ENCODE measurements at regions not wholly inside any gene's neighbourhood (a gene's known extent, or its start where the extent isn't known, plus 50 kb on each side); places are given as distances from the start of the nearest gene placed in this dataset.
"Not testable (repeated sequence)": the region's sequence is repeated elsewhere in the genome, so short reads cannot be mapped to it uniquely, and the experiment has no call there.

DNA sequence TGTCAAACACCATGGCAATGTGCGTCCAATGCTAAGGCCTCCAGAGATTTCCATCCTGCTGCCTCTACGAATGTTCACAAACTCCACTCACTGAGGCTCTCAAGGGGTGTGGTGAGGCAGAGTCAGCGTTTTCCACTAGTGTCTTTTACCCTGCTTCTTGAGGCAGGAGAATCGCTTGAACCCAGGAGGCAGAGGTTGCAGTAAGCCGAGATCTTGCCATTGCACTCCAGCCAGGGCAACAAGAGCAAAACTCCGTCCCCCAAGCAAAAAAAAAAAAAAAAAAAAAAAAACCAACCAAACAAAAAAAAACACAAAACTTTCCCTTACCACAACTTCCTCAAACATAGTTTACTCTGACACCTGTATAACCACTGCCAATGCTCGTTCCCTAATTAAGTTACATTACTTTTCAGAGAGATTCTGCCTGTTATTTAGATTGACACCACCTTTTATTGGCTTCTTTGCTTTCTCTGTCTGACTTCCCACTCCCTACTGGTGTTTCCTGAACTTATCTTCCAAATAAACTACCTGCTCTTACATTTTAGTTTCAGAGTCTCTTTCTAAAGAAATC is 102.1 kb upstream of the ZNF746 start:
- DNase-seq, result no peak

DNA sequence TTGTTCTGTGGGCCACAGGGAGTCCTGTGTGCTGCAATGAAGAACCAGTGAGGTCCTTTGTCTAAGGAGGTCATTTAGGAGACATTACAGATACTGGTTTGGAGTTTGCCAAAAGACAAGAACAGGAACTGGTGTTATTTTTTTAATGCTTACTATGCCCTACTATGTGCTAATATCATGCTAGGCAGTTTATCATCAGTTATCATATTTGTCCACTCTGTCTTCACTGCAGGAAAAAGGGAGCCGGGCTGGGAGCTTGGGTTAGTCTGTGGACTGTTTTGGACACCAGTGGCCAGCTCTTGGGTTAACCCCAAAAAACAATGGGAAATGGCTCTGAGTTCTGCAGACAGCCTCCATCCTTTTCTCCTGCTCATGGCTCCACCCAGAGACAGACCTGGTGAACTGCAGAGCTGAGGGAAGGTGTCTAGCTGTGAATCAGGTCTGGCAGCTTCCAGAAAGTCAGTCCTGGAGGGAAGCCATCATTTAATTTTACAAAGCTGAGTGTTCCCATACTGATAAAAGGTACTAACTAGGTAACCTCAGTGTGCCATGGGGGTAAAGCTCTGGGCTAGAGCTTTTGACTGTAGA is 101.2 kb upstream of the ZNF746 start:
- no peak for DNase-seq

DNA sequence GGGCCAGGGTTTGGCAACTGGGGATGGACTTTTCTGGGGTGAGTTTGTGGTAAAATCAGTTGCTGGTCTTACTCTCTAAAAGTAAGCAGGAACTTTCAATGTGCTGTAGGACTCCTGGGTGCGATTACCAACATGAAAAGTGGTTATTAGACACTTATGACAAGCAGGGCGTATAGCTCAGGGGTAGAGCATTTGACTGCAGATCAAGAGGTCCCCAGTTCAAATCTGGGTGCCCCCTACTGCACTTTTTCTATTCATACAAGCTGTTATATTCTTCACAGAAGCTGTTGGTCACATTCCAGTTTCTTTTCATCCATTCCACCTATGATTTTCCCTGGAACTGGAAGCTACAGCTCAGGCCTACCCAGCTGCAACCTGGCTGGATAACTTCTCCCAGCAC is 100.2 kb upstream of the ZNF746 start:
- DNase-seq, result not testable (repeated sequence)

DNA sequence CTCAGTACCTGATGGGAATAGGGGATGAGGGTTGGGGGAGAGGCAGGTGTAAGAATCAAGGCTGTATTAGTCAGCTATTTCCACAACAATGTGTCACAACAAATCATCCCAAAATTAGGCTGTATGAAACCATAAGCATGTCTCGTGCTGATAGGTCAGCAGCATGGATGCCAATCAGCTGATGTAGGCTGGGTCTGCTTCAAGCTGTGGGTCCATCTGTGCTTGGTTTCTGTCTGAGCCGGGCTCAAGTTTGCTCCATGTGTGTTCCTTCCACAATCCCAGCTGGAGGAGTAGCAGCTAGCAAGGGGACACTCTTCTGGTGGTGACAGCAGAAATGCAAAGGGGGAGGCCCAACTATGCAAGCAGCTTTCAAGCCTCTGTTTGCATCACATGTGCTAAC is 97.9 kb upstream of the ZNF746 start:
- DNase-seq, result no peak

DNA sequence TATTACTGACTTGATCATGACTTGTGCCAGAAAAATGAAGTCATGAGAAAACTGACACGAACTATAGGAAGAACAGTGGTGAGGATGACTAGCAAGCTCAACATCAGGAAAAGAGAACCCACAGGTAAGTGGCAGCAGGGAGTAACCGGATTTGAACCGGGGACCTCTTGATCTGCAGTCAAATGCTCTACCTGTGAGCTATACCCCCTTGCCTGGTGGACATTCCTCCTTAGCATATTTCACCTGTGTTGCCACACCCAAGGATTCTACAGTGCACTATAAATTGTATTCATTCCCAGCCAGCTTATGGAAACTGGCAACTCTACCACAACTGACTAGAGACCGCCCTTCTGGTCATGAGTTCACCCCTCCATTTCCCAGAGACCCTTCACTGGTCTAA is 97.5 kb upstream of the ZNF746 start:
- no peak for DNase-seq

DNA sequence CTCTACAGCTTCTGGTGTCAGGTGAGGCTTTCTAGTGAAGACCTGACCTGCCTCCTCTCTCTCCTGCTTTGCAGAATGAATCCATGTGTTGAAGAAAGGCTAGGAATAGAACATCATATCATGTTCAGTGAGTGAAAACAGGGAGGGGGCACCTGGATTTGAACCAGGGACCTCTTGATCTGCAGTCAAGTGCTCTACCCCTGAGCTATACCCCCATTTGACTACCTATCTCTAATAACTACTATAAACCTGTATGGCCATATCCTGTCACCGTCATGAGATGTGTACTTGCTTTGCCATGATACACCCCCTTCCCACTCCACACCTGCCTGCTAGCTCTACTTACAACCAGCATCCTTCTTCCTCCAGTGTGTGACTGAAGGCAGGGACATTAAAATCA is 91.3 kb upstream of the ZNF746 start:
- DNase-seq, result no peak

DNA sequence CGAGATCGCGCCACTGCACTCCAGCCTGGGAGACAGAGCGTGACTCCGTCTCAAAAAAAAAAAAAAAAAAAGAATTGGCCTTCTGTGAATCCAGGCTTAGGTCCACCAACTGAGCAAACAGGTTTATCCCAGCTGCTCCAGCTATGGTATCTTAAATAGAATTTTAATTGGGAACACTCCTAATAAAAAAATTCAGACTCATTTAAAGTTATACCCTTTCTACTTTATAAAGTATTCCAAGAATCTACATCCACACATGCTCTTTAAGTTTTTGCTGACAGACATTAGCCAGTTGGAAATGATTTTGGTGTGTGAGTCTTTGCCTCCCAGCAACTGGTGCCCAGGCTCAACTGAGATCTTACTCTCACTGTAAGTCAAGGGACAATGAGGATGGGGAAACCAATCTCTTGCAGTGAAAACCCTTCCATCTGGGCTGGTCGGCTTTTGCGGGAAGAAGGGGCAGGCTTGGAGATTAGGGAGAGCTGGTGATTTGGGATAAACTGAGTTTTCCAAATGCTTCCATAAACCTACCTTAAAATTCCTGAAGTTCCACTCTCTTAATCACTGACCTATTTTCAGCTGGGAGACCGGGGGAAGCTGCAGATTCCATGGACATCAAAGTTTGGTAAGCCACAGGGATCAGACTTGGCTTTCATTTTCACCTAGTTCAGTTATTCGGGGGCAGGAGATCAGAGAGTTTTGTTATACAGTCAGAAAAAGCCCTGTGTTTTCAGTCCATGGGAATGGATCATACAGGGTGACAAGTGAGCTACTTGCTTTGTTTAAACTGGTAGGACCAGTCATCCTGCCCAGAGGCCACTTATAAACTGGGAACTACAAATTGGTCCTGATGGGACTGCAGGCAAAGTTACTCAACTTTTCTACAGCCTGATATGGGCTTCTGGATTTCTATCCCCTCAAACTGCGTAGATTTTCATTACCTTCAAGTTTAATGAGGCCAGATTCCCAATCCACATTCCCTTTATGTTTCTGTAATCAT is 89.3 kb upstream of the ZNF746 start:
- DNase-seq, result no peak

DNA sequence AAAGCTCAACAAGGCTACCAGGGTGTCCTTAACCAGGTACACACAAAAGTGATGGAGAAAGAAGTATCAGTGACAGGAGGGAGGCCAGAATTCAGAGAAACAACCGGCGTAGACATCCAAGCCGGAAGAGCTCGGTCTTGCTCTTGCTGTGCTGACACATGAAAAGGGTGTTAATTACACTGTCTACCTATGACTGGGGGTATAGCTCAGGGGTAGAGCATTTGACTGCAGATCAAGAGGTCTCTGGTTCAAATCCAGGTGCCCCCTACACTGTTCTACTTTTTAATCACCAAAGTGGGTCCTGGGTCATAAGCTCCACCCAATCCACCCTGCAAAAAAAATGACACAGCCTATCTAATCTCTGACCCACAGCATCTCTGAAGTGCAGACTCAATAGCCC is 86.9 kb upstream of the ZNF746 start:
- no peak for DNase-seq

DNA sequence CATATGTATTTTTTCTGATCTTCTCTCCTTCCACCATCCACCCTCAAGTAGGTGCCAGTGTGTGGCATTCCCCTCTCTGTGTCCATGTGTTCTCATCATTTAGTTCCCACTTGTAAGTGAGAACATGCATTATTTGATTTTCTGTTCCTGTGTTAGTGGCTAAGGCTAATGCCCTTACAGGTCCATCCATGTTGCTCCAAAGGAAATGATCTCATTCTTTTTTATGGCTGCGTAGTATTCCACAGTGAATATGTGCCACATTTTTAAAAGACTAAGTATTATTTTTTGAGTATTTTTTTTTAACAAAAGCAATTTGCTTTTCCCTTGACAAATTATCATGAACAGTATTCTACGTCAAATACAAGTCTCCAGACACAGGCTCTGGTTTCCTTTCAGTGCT is 86.4 kb upstream of the ZNF746 start:
- DNase-seq, result no peak

DNA sequence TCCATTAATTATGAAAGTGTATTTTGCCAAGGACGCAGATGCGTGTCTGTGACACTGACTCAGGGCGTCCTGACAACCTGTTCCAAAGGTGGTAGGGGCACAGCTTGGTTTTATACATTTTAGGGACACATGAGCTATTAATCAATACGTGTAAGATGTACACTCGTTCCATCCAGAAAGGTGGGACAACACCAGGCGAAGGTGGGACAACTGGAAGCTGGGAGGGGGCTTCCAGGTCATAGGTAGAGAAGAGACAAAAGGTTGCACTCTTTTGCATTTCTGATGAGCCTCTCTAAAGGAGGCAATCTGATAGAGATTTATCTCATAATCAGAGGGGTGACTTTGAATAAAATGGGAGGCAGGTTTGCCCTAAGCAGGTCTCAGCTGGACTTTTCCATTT is 82.7 kb upstream of the ZNF746 start:
- DNase-seq, result no peak

DNA sequence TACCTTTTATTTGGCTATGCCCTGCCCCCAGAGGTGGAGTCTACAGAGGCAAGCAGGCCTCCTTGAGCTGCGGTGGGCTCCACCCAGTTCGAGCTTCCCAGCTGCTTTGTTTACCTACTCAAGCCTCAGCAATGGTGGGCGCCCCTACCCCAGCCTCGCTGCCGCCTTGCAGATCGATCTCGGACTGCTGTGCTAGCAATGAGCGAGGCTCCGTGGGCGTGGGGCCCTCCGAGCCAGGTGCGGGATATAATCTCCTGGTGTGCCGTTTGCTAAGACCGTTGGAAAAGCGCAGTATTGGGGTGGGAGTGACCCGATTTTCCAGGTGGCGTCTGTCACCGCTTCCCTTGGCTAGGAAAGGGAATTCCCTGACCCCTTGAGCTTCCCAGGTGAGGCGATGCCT is 81.8 kb upstream of the ZNF746 start:
- not testable (repeated sequence) for DNase-seq

DNA sequence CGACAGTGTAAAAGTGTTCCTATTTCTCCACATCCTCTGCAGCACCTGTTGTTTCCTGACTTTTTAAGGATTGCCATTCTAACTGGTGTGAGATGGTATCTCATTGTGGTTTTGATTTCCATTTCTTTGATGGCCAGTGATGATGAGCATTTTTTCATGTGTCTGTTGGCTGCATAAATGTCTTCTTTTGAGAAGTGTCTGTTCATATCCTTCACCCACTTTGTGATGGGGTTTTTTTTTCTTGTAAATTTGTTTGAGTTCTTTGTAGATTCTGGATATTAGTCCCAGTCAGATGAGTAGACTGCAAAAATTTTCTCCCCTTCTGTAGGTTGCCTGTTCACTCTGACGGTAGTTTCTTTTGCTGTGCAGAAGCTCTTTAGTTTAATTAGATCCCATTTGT is 76.8 kb upstream of the ZNF746 start:
- DNase-seq, result not testable (repeated sequence)

DNA sequence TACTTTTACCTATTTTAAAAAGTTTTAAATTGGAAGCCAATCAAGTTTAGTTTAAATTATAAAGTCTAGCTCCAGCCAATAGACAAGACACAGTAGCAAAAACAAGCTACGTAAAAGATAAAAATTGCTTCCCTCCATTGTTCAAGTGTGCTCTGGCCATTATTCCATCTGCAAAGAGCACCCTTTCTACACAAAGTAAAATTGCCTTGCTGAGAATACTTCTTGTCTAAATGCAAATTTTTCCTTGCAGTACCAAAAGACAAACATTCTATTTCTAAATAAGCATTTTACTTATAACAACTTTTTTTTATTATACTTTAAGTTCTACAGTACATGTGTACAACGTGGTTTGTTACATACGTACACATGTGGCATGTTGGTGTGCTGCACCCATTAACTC is 75.9 kb upstream of the ZNF746 start:
- no peak for DNase-seq

DNA sequence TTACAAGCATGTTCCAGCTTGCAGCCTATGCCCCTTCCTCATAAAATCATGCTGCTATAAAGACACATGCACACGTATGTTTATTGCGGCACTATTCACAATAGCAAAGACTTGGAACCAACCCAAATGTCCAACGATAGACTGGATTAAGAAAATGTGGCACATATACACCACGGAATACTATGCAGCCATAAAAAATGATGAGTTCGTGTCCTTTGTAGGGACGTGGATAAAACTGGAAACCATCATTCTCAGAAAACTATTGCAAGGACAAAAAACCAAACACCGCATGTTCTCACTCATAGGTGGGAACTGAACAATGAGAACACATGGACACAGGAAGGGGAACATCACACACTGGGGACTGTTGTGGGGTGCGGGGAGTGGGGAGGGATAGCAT is 75.3 kb upstream of the ZNF746 start:
- DNase-seq, result not testable (repeated sequence)

DNA sequence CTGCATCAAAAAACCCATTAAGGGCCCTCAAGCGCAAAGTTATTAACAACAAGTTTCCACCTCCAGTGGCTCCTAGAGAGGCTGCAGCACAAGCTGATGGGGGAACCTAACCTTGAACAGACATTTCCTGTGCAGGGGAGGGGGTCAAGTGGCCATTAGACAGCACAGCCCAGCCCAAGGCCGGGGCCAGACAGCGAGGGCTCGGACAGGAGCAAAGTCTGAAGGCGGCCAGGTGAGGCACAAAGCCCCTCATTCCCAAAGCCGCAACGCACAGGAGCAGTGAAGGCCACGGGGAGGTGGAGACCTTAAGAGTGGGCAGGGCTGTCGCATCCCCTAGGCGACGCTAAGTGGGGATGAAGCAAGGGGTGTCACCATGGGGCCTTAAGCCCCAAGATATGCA is 73.2 kb upstream of the ZNF746 start:
- DNase-seq, result no peak

DNA sequence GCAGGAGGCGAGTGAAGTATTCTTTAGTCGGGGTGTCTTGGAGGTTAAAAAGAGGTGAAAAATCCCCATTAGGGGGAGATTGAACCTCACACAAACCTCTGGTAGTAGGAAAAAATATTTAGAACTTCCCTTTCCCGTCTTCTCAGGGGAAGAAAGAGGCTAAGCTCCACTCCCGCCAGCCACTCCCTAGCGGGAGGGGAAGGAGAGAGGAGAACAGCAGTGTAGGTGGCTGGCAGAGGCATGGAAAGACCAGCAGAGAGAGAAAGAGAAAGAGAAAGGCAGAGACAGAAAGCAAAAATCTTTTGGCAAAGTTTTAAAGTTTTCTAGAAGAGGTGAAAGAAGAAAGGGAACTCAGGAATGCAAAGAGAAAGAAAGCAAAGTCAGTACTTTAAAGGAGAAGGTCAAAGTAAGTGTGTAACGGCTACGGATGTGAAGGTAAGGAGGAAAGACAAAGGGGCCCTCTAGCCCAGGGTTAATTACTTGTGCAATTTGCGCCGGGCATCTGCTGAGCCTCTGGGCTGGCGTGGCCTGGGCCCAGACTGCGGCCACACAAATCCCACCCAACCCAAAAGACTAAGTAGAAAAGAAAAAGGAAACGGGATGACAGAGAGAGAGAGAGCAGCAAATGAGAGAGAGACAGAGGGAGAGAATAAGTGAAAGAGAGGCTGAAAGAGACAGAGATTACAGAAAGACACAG is 72.3 kb upstream of the ZNF746 start:
- no peak for DNase-seq

DNA sequence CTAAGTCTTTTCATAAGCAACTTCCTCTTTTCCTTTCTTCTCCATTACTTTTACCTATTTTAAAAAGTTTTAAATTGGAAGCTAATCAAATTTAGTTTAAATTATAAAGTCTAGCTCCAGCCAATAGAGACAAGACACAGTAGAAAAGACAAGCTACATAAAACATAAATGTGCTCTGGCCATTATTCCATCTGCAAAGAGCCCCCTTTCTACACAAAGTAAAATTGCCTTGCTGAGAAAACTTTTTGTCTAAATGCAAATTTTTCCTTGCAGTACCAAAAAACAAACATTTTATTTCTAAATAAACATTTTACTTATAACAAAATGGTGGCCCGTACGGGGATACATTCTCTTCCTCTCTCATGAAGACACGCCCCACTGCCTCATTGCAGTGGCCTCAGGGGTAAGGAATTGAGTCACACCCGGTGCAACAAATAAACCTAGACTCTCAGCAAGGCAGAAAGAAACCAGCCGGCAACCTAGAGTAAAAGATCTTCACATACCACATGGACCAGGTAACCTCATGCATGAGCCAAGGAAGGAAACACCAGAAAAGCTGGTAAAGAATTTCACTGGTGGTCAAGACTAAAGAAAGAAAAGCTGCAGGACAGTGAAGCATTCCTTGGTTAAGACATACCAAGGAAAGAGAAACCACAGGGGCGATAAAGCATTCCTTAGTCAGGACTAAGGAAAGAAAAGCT is 71.6 kb upstream of the ZNF746 start:
- no peak for DNase-seq

DNA sequence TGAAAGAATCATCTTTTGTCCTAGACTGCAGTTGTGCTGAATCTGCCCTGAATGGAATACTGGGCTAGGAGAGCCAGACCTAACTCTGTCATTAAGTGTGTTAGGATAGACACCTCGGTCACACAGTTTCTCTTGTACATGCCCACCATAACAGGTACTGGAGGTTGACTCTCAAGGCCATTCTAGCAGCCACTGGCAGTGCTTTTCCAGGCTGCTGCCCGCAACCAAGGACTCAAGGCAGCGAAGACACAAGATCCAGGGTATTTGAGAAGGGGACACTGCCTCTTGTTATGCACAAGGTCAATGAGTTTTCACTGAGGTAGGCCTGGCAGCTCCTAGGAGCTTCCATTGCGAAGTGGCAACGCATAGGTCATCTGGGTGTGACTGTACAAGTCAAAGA is 70.6 kb upstream of the ZNF746 start:
- DNase-seq, result no peak

DNA sequence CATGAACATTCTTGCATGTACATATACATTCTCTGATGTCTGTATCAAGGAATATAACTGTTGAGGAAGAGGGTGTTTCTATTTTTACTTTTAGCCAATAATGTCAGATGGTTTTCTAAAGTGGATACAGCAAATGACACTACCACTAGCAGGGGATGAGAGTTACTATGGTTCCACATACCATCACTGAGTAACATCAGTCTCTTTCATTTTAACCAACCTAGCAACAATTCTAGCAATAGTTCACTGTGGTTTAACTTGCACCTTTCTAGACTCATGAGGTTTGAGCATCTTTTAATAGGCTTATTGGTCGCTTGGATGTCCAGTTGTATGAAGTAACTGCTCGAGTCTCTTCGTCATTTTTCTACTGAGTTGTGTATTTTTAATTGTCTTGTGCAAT is 68.5 kb upstream of the ZNF746 start:
- no peak for DNase-seq

DNA sequence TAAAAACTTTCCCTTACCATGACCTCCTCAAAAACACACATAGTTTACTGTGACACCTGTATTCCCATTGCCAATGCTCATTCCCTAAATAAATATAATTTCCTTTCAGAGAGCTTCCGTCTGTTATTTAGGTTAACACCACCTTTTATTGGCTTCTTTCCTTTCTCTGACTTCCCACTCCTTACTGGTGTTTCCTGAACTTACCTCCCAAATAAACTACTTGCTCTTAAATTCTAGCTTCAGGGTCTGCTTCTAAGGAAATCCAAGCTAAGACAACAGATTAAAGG is 67.4 kb upstream of the ZNF746 start:
- DNase-seq, result no peak

DNA sequence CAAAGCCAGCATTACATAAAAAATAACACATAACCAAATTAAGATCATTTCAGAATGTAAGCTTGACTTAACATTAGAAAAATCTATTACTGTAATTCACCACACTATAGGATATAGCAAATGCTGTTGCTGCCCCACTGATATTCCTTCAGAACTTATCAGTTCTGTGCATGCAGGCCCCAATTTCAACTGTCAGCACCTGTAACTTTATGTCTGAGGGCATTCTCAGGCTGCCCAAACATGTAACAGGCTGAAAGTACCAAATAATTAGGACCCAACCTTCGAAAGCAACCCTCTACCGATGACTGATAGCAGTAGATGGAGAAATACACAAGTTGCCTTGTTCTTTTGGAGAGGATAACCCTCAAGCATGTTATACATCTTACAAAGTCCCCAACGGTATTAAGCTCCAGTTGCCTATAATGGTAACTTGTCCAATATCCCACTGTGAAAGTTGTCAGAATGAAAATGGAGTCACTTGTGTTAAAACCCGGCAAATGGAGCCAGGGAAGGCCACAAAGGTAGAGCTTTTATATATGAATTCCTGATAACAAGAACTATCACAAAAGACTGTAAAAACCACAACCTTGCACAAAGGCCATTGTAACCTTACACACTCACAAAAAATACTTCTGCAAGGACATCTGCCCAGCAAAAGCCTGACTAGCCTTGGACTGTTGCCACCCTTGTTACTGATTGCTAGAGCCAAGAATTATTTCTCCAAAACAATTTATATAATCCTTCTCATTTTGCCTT is 66.9 kb upstream of the ZNF746 start:
- DNase-seq, result no peak

DNA sequence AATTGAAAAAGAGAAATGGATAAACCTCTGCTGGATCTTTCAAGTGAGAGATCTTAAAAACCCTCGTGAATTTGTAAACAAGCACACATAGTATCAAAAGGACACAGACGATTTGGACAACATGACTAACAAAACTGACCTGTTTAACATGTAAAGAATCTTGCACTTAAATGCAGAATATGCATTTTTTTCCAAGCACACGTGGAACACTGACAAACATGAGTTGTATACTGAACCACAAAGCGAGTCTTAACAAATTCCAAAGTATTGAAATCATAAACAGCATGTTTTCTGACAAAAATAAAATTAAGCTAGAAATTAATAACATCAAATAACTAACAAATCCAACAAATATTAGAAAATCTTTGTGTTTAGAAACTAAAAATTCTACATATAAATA is 65.0 kb upstream of the ZNF746 start:
- no peak for DNase-seq

All from NCI-H2081 treated with DMSO at 0.1 percent for 48 hours (cell line).